ENCODE measurements at regions not wholly inside any gene's neighbourhood (a gene's known extent, or its start where the extent isn't known, plus 50 kb on each side); places are given as distances from the start of the nearest gene placed in this dataset.

GRCh38 chr2:40507432-40507831 is 55.5 kb upstream of the SLC8A1 start:
- Mint-ChIP-seq H3K27ac (no peak overlapping the region), H3K9me3 (no peaks in the 10 kb centered on the region), H3K4me3 (no peak overlapping the region), H3K36me3 (ENCODE audit: low read depth) (no peaks in the 10 kb centered on the region), H3K27me3 (peaks cover 1% of the 10 kb centered on the region), H3K4me1 (no peaks in the 10 kb centered on the region)
- intact Hi-C loops (cut with micrococcal nuclease) = no loop called here
- DNase-seq = no peak

DNA sequence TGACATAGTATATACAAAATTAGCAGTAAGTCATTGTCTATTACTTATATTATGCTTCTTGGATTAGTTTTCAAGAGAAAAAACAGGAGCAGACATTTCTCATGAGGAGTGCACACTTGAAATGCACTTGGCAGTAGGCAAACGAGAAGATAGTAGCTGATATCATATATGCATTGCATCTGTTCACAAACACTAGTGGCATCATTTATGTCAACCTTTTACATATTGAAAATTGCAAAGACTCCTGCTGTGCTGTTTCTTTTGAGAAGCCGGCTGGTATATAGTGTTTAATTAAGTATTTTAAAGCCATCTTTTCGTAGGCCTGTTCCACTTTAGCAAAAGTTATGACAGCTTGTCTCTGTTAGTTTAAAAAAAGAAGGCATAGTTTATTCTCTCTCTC is 58.4 kb upstream of the SLC8A1 start:
- intact Hi-C loops (cut with micrococcal nuclease) = no loop called here
- Mint-ChIP-seq H3K36me3 (ENCODE audit: low read depth) (no peaks in the 10 kb centered on the region), H3K4me1 (no peaks in the 10 kb centered on the region), H3K9me3 (no peaks in the 10 kb centered on the region), H3K27me3 (peaks cover 1% of the 10 kb centered on the region), H3K4me3 (no peak overlapping the region), H3K27ac (no peak overlapping the region)
- no peak for DNase-seq

GRCh38 chr2:40511661-40512213 is 59.8 kb upstream of the SLC8A1 start:
- intact Hi-C loops (cut with micrococcal nuclease) = no loop called here
- Mint-ChIP-seq H3K36me3 (ENCODE audit: low read depth) (no peaks in the 10 kb centered on the region), H3K27ac (no peak overlapping the region), H3K9me3 (no peaks in the 10 kb centered on the region), H3K27me3 (peaks cover 1% of the 10 kb centered on the region), H3K4me1 (no peaks in the 10 kb centered on the region), H3K4me3 (no peak overlapping the region)
- DNase-seq = no peak

DNA sequence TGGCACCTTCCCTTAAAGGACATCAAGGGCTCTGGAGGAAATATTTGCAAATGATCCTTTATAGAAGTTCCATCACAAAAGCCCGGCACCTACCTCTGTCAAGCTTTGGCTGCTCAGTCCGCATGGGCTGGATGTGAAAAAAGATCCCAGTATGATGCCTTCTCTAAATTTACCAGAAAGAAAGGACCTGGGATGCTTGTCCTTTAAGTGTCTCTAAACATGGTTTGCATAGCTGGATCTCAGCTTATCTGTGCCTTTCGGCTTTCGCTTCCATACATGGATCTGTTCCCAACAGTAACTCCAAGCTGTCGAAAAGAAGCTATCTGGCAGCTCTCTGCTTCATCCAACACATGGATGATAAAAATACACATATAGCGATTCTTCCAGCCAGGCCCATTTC is 60.4 kb upstream of the SLC8A1 start:
- intact Hi-C loops (cut with micrococcal nuclease) = no loop called here
- Mint-ChIP-seq H3K27me3 (peaks cover 1% of the 10 kb centered on the region), H3K9me3 (no peaks in the 10 kb centered on the region), H3K4me1 (no peaks in the 10 kb centered on the region), H3K36me3 (ENCODE audit: low read depth) (no peaks in the 10 kb centered on the region), H3K4me3 (no peak overlapping the region), H3K27ac (no peak overlapping the region)
- DNase-seq = no peak

DNA sequence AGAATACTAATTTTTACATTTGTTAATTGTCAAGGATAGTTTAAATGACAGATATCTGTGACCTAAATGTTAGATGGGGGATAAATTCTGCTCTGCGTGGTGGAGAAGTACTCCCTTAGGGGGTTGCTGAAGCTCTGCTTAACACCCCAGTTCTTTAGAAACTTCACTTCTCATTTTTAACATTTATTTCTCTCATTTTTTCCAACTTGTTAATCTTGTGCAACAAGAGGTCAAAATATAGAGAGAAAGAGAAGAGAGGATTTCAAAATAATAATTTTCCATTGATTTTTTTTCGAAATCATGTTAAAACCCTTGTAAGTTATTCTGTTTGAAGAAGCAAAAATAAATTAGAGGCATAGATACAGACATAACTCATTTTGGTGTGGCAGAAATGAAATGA is 61.3 kb upstream of the SLC8A1 start:
- Mint-ChIP-seq H3K4me1 (no peaks in the 10 kb centered on the region), H3K36me3 (ENCODE audit: low read depth) (no peaks in the 10 kb centered on the region), H3K27me3 (peaks cover 1% of the 10 kb centered on the region), H3K9me3 (no peaks in the 10 kb centered on the region), H3K27ac (no peak overlapping the region), H3K4me3 (no peak overlapping the region)
- DNase-seq = no peak
- intact Hi-C loops (cut with micrococcal nuclease) = no loop called here

DNA sequence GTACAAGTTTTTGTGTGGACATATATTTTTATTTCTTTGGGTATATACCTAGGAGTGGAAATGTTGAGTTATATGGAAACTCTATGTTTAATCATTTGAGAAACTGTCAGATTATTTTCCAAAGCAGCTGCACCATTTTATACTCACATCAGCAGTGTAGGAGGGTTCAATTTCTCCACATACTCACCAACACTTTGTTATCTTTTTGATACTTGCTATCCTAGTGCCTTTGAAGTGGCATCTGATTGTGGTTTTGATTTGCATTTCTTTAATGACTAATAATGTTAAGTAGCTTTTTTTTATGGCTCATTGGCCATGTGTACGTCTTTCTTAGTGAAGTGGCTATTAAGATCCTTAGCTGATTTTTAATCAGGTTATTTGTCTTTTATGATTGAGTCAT is 64.7 kb upstream of the SLC8A1 start:
- no peaks in the 10 kb centered on the region for H3K9me3 Mint-ChIP-seq
- no peaks in the 10 kb centered on the region for H3K4me1 Mint-ChIP-seq
- H3K27ac Mint-ChIP-seq = no peak overlapping the region
- intact Hi-C loops (cut with micrococcal nuclease) = no loop called here
- no peaks in the 10 kb centered on the region for H3K36me3 Mint-ChIP-seq (ENCODE audit: low read depth)
- no peak overlapping the region for H3K4me3 Mint-ChIP-seq
- no peak for DNase-seq
- no peaks in the 10 kb centered on the region for H3K27me3 Mint-ChIP-seq

- H3K4me3 Mint-ChIP-seq = no peak overlapping the region
- no peaks in the 10 kb centered on the region for H3K36me3 Mint-ChIP-seq (ENCODE audit: low read depth)
- intact Hi-C loops (cut with micrococcal nuclease) = no loop called here
- H3K27me3 Mint-ChIP-seq = no peaks in the 10 kb centered on the region
- peaks cover 7% of the 10 kb centered on the region for H3K9me3 Mint-ChIP-seq
- no peak overlapping the region for H3K27ac Mint-ChIP-seq
- no peaks in the 10 kb centered on the region for H3K4me1 Mint-ChIP-seq
- DNase-seq = no peak
Measured at GRCh38 chr2:40528564-40528963, 76.7 kb upstream of the SLC8A1 start.

DNA sequence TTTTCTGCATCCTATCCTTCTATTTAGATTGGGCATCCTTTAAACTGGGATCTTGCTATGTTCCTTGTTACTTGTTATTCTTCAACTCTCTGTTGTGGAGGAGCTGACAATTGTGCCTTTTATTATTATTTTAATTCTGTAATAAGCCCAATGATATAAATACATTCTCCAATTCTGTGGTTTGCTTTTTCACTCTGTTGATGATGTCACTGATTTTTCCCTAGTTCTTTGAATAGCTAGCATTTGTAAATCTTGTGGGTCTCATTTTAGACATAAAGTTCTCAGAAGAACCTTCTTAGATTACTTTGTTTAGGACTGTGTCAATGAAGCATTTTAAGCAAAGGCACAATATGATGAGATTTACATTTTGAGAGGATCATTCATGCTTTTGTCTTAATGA is 79.5 kb upstream of the SLC8A1 start:
- Mint-ChIP-seq H3K36me3 (ENCODE audit: low read depth) (no peaks in the 10 kb centered on the region), H3K27ac (no peak overlapping the region), H3K4me3 (no peak overlapping the region), H3K9me3 (peaks cover 7% of the 10 kb centered on the region), H3K4me1 (no peaks in the 10 kb centered on the region), H3K27me3 (no peaks in the 10 kb centered on the region)
- no peak for DNase-seq
- intact Hi-C loops (cut with micrococcal nuclease) = no loop called here

DNA sequence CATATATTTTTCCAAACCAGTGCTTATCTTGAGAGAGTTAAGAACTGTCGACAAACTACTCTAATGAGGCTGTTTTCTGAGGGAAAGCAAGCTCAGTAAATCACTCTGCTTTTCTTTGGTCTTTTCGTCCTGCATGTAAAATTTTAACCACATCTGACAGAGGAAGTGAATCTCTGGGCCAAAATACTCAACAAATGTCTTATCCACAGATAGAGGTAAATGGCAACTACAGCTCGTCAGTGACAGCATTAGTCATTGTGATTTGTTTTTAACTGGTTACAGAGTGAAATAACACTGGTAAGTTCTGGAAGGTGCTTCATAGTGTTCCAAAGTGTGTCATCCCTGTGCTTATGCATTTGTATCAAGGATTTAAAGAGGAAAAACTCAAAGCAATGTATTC is 82.6 kb upstream of the SLC8A1 start:
- H3K36me3 Mint-ChIP-seq (ENCODE audit: low read depth) = no peaks in the 10 kb centered on the region
- no peak for DNase-seq
- no peak overlapping the region for H3K4me3 Mint-ChIP-seq
- no peaks in the 10 kb centered on the region for H3K9me3 Mint-ChIP-seq
- intact Hi-C loops (cut with micrococcal nuclease) = no loop called here
- H3K27ac Mint-ChIP-seq = no peak overlapping the region
- H3K27me3 Mint-ChIP-seq = no peaks in the 10 kb centered on the region
- H3K4me1 Mint-ChIP-seq = no peaks in the 10 kb centered on the region

- no peak for DNase-seq
- Mint-ChIP-seq H3K27me3 (no peaks in the 10 kb centered on the region), H3K9me3 (no peaks in the 10 kb centered on the region), H3K27ac (no peak overlapping the region), H3K36me3 (ENCODE audit: low read depth) (no peaks in the 10 kb centered on the region), H3K4me3 (no peak overlapping the region), H3K4me1 (no peaks in the 10 kb centered on the region)
- intact Hi-C loops (cut with micrococcal nuclease) = no loop called here
Measured at GRCh38 chr2:40535972-40536371, 84.1 kb upstream of the SLC8A1 start.

GRCh38 chr2:40540026-40540425 is 88.1 kb upstream of the SLC8A1 start:
- H3K9me3 Mint-ChIP-seq = no peaks in the 10 kb centered on the region
- intact Hi-C loops (cut with micrococcal nuclease) = no loop called here
- no peaks in the 10 kb centered on the region for H3K4me1 Mint-ChIP-seq
- H3K27me3 Mint-ChIP-seq = no peaks in the 10 kb centered on the region
- DNase-seq = no peak
- no peak overlapping the region for H3K4me3 Mint-ChIP-seq
- no peaks in the 10 kb centered on the region for H3K36me3 Mint-ChIP-seq (ENCODE audit: low read depth)
- no peak overlapping the region for H3K27ac Mint-ChIP-seq

- no peak for DNase-seq
- intact Hi-C loops (cut with micrococcal nuclease) = no loop called here
- no peaks in the 10 kb centered on the region for H3K27me3 Mint-ChIP-seq
- no peaks in the 10 kb centered on the region for H3K4me1 Mint-ChIP-seq
- H3K4me3 Mint-ChIP-seq = no peak overlapping the region
- no peaks in the 10 kb centered on the region for H3K36me3 Mint-ChIP-seq (ENCODE audit: low read depth)
- no peaks in the 10 kb centered on the region for H3K9me3 Mint-ChIP-seq
- no peak overlapping the region for H3K27ac Mint-ChIP-seq
Measured at GRCh38 chr2:40543381-40543780, 91.5 kb upstream of the SLC8A1 start.

DNA sequence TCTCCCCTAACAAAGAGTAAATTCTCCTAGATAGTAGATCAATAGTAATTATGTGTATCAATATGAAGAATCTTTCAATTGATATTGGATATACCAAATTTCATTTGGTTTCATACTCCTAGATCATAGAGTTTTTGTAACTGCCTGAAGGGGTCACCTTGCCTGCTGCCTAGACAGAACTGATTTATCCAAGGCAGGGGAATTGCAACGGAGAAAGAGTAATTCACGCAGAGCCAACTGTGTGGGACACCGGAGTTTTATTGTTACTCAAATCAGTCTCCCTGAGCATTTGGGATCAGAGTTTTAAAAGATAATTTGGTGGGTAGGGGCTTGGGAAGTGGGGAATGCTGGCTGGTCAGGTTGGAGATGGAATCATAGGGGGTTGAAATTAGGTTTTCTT is 92.2 kb upstream of the SLC8A1 start:
- DNase-seq = no peak
- no peak overlapping the region for H3K4me3 Mint-ChIP-seq
- H3K27me3 Mint-ChIP-seq = no peaks in the 10 kb centered on the region
- no peaks in the 10 kb centered on the region for H3K9me3 Mint-ChIP-seq
- no peak overlapping the region for H3K27ac Mint-ChIP-seq
- H3K36me3 Mint-ChIP-seq (ENCODE audit: low read depth) = no peaks in the 10 kb centered on the region
- intact Hi-C loops (cut with micrococcal nuclease) = no loop called here
- H3K4me1 Mint-ChIP-seq = no peaks in the 10 kb centered on the region

GRCh38 chr2:40545645-40546044 is 93.8 kb upstream of the SLC8A1 start:
- no peak for DNase-seq
- H3K9me3 Mint-ChIP-seq = no peaks in the 10 kb centered on the region
- H3K27ac Mint-ChIP-seq = no peak overlapping the region
- no peak overlapping the region for H3K4me3 Mint-ChIP-seq
- no peaks in the 10 kb centered on the region for H3K36me3 Mint-ChIP-seq (ENCODE audit: low read depth)
- intact Hi-C loops (cut with micrococcal nuclease) = no loop called here
- H3K4me1 Mint-ChIP-seq = no peaks in the 10 kb centered on the region
- H3K27me3 Mint-ChIP-seq = no peaks in the 10 kb centered on the region

- no peak overlapping the region for H3K27ac Mint-ChIP-seq
- no peaks in the 10 kb centered on the region for H3K9me3 Mint-ChIP-seq
- no peaks in the 10 kb centered on the region for H3K4me1 Mint-ChIP-seq
- H3K36me3 Mint-ChIP-seq (ENCODE audit: low read depth) = no peaks in the 10 kb centered on the region
- H3K27me3 Mint-ChIP-seq = no peaks in the 10 kb centered on the region
- DNase-seq = no peak
- H3K4me3 Mint-ChIP-seq = no peak overlapping the region
- intact Hi-C loops (cut with micrococcal nuclease) = no loop called here
Measured at GRCh38 chr2:40546439-40547191, 94.7 kb upstream of the SLC8A1 start.

All from activated CD4-positive, alpha-beta T cell treated with anti-CD3 and anti-CD28 coated beads, Interleukin-2, amount 10 ng/mL, durations not matched to agents 24 days and 14 days (primary cell).